ENCODE measurements at regions not wholly inside any gene's neighbourhood (a gene's known extent, or its start where the extent isn't known, plus 50 kb on each side); places are given as distances from the start of the nearest gene placed in this dataset.

GRCh38 chr14:94686511-94687160, 74.4 kb downstream of the SERPINA3 start:
- Mint-ChIP-seq H3K36me3 (ENCODE audit: low read depth) (no peaks in the 10 kb centered on the region), H3K27me3 (peaks cover 16% of the 10 kb centered on the region), H3K4me1 (ENCODE audit: low read depth) (no peaks in the 10 kb centered on the region), H3K4me3 (no peak overlapping the region), H3K27ac (no peak overlapping the region), H3K9me3 (no peaks in the 10 kb centered on the region)
- H3K4me1 ChIP-seq (ENCODE audit: insufficient read depth, low read length): peaks cover 7% of the 10 kb centered on the region
- ChIA-PET CTCF (no interaction called here), POLR2A (no interaction called here)
- H3K27me3 ChIP-seq (ENCODE audit: control insufficient read depth in 1 of 2, insufficient read depth in 2 of 2, low read length in 2 of 2): peaks cover 5 to 13% of the 10 kb centered on the region in 2 experiments
- no peaks in the 10 kb centered on the region for H3K36me3 ChIP-seq (ENCODE audit: insufficient read depth, low read length)
- no peak overlapping the region for H3K4me3 ChIP-seq (ENCODE audit: low read length)
- intact Hi-C loops (cut with DNase I, micrococcal nuclease): loop anchor here (5.0 to 10.0 kb wide), 2 partner anchors 1308 to 1311 kb away; no protein-coding TSS in a partner anchor
- TF ChIP-seq, protein P1, sequence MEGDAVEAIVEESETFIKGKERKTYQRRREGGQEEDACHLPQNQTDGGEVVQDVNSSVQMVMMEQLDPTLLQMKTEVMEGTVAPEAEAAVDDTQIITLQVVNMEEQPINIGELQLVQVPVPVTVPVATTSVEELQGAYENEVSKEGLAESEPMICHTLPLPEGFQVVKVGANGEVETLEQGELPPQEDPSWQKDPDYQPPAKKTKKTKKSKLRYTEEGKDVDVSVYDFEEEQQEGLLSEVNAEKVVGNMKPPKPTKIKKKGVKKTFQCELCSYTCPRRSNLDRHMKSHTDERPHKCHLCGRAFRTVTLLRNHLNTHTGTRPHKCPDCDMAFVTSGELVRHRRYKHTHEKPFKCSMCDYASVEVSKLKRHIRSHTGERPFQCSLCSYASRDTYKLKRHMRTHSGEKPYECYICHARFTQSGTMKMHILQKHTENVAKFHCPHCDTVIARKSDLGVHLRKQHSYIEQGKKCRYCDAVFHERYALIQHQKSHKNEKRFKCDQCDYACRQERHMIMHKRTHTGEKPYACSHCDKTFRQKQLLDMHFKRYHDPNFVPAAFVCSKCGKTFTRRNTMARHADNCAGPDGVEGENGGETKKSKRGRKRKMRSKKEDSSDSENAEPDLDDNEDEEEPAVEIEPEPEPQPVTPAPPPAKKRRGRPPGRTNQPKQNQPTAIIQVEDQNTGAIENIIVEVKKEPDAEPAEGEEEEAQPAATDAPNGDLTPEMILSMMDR (IDR thresholded peaks at IDR 0.05): no peak
- no peaks in the 10 kb centered on the region for H3K9me3 ChIP-seq (ENCODE audit: control insufficient read depth in 1 of 2, insufficient read depth in 1 of 2, low read length in 2 of 2)
- DNase-seq (no peak), ATAC-seq (ENCODE audit: poor library complexity) (no peak)
- no peak overlapping the region for H3K27ac ChIP-seq (ENCODE audit: low read depth in 1 of 2, low read length in 2 of 2)

- DNase-seq (no peak), ATAC-seq (ENCODE audit: poor library complexity) (no peak)
- Histone ChIP-seq H3K27me3 (ENCODE audit: control insufficient read depth in 1 of 2, insufficient read depth in 2 of 2, low read length in 2 of 2) (peaks cover 5 to 13% of the 10 kb centered on the region in 2 experiments), H3K4me1 (ENCODE audit: insufficient read depth, low read length) (peaks cover 7% of the 10 kb centered on the region), H3K36me3 (ENCODE audit: insufficient read depth, low read length) (no peaks in the 10 kb centered on the region), H3K4me3 (ENCODE audit: low read length) (no peak overlapping the region), H3K27ac (ENCODE audit: low read depth in 1 of 2, low read length in 2 of 2) (no peak overlapping the region), H3K9me3 (ENCODE audit: control insufficient read depth in 1 of 2, insufficient read depth in 1 of 2, low read length in 2 of 2) (no peaks in the 10 kb centered on the region)
- no peaks in the 10 kb centered on the region for H3K36me3 Mint-ChIP-seq (ENCODE audit: low read depth)
- intact Hi-C loops (cut with DNase I, micrococcal nuclease): loop anchor here (5.0 to 10.0 kb wide), 2 partner anchors 1309 to 1311 kb away; no protein-coding TSS in a partner anchor
- H3K9me3 Mint-ChIP-seq: no peaks in the 10 kb centered on the region
- CTCF ChIA-PET: no interaction called here
- no peaks in the 10 kb centered on the region for H3K4me1 Mint-ChIP-seq (ENCODE audit: low read depth)
- POLR2A ChIA-PET: no interaction called here
- no peak overlapping the region for H3K27ac Mint-ChIP-seq
- H3K4me3 Mint-ChIP-seq: no peak overlapping the region
- TF ChIP-seq, protein P1 (IDR thresholded peaks at IDR 0.05): no peak
- H3K27me3 Mint-ChIP-seq: peaks cover 16% of the 10 kb centered on the region
Measured at GRCh38 chr14:94685681-94686485, 73.7 kb downstream of the SERPINA3 start.

DNA sequence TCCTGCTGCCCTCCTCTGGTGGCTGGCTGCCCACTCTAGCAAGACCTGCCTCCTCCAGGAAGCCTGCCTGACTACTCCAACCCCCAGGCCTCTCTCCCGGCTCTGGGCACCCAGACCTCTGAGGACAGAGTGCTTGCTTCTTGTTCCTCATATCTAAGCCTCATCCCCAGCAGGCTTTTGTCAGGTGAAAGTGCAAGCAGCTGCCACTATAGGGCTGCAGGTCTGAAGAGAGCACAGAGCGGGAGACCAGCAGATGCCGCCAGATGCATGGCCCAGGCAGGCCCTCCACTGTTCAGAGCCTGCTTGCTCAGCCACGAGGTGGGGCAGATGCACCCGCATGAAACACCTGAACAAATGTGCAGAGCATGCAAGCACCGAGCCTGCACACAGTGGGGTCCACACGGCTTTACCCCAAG, 73.0 kb downstream of the SERPINA3 start:
- Histone ChIP-seq H3K4me3 (ENCODE audit: low read length) (no peak overlapping the region), H3K36me3 (ENCODE audit: insufficient read depth, low read length) (no peaks in the 10 kb centered on the region), H3K9me3 (ENCODE audit: control insufficient read depth in 1 of 2, insufficient read depth in 1 of 2, low read length in 2 of 2) (no peaks in the 10 kb centered on the region), H3K4me1 (ENCODE audit: insufficient read depth, low read length) (peaks cover 7% of the 10 kb centered on the region), H3K27ac (ENCODE audit: low read depth in 1 of 2, low read length in 2 of 2) (no peak overlapping the region), H3K27me3 (ENCODE audit: control insufficient read depth in 1 of 2, insufficient read depth in 2 of 2, low read length in 2 of 2) (peaks cover 5 to 8% of the 10 kb centered on the region in 2 experiments)
- no peaks in the 10 kb centered on the region for H3K36me3 Mint-ChIP-seq (ENCODE audit: low read depth)
- intact Hi-C loops (cut with DNase I, micrococcal nuclease): loop anchor here (5.0 to 10.0 kb wide), 2 partner anchors 1310 to 1312 kb away; no protein-coding TSS in a partner anchor
- no peaks in the 10 kb centered on the region for H3K9me3 Mint-ChIP-seq
- no peak overlapping the region for H3K4me3 Mint-ChIP-seq
- TF ChIP-seq, protein P1 (IDR thresholded peaks at IDR 0.05): no peak
- CTCF ChIA-PET: no interaction called here
- DNase-seq: no peak
- H3K27me3 Mint-ChIP-seq: peaks cover 14% of the 10 kb centered on the region
- H3K4me1 Mint-ChIP-seq (ENCODE audit: low read depth): no peaks in the 10 kb centered on the region
- no peak for ATAC-seq (ENCODE audit: poor library complexity)
- POLR2A ChIA-PET: no interaction called here
- H3K27ac Mint-ChIP-seq: no peak overlapping the region

Measured in CD4-positive, alpha-beta T cell (primary cell).